ENCODE measurements at regions not wholly inside any gene's neighbourhood (a gene's known extent, or its start where the extent isn't known, plus 50 kb on each side); places are given as distances from the start of the nearest gene placed in this dataset.

- no peak for TF ChIP-seq CTCF (IDR thresholded peaks at IDR 0.05; ENCODE audit: low read depth, low read length, poor library complexity, severe bottlenecking)
- TF ChIP-seq EZH2phosphoT487 (IDR thresholded peaks at IDR 0.05; ENCODE audit: borderline replicate concordance, low read length), result no peak
These were observed 80.6 kb downstream of the NIBAN1 start for GRCh38 chr1:184893695-184894094.

Data from DOHH2 (cell line).